OCI-LY7 (cell line): ENCODE measurements at regions not wholly inside any gene's neighbourhood (a gene's known extent, or its start where the extent isn't known, plus 50 kb on each side); places are given as distances from the start of the nearest gene placed in this dataset.

Source experiments
- CTCF ChIP-seq: fragments of 200-600 bp; sonication (generic); conservative IDR thresholded peaks from 2 replicates; pipeline ENCODE4 v1.5.1; 2014; ENCODE audit warnings: mild to moderate bottlenecking, antibody characterized with exemption, low read length, moderate library complexity, mixed read lengths
- EZH2phosphoT487 ChIP-seq: fragments of 200-600 bp; sonication (generic); IDR thresholded peaks from 2 replicates; pipeline ENCODE4 v1.6.1; 2018; ENCODE audit warnings: low read depth, borderline replicate concordance, mild to moderate bottlenecking, mixed run types, antibody characterized with exemption, low read length, moderate library complexity, mixed read lengths

- no peak for TF ChIP-seq CTCF
- TF ChIP-seq EZH2phosphoT487, result no peak
Observed at GRCh38 chr17:33551911-33552310, 258.8 kb upstream of the ASIC2 start.
